ENCODE measurements at regions not wholly inside any gene's neighbourhood (a gene's known extent, or its start where the extent isn't known, plus 50 kb on each side); places are given as distances from the start of the nearest gene placed in this dataset.
"Not testable (repeated sequence)": the region's sequence is repeated elsewhere in the genome, so short reads cannot be mapped to it uniquely, and the experiment has no call there.

DNA sequence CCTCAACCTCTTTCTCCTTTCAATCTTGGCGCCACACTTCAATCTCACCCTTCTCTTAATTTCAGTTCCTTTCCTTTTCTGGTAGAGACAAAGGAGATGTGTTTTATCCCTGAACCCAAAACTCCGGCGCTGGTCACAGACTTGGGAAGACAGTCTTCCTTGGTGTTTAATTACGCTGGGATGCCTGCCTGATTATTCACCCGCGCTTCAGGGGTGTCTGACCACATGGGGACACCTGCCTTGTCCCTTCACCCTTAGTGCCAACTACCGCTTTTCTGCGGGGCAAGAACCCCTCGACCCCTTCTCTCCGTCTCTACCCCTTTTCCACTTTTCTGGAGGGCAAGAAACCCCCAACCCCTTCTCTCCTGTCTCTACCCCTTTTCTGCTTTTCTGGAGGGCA is 261.1 kb downstream of the SMARCA2 start:
- no peaks in the 10 kb centered on the region for H3K4me1 ChIP-seq (ENCODE audit: control insufficient read depth, insufficient read depth, low read length)
- H3K9me3 ChIP-seq (replicated peaks; ENCODE audit: control insufficient read depth, insufficient read depth, low read length), result no peaks in the 10 kb centered on the region; the same call in 2 of the 3 replicates
- TF ChIP-seq RFX5 (IDR thresholded peaks at IDR 0.05; ENCODE audit: low read depth, low read length) (no peak), CREB1 (IDR thresholded peaks at IDR 0.05; ENCODE audit: low read depth) (no peak), ZNF24 (IDR thresholded peaks at IDR 0.05) (no peak), BMI1 (IDR thresholded peaks at IDR 0.05; ENCODE audit: borderline replicate concordance) (no peak), CHD1 (IDR thresholded peaks at IDR 0.05; ENCODE audit: low read depth, low read length) (no peak), CEBPB (IDR thresholded peaks at IDR 0.05; ENCODE audit: borderline replicate concordance in 1 of 2, low read depth in 2 of 2, low read length in 2 of 2) (no peak)
- 62% methylated on average over 10 of the region's 10 CpGs for WGBS (ENCODE audit: insufficient coverage, insufficient replicate concordance, low lambda C conversion rate, missing lambda C conversion rate)
- ChIA-PET SMC1A (ENCODE audit: uncharacterized antibody, unreplicated experiment) (no interaction called here), RAD21 (ENCODE audit: unreplicated experiment) (no interaction called here), POLR2A (no interaction called here), CTCF (no interaction called here)
- no peak for DNase-seq (ENCODE audit: low read depth, low spot score)
- no peaks in the 10 kb centered on the region for H3K36me3 ChIP-seq (ENCODE audit: control insufficient read depth in 2 of 2, insufficient read depth in 2 of 2, low read length in 1 of 2)
- H4K20me1 ChIP-seq (ENCODE audit: control insufficient read depth, insufficient read depth), result no peaks in the 10 kb centered on the region
- H2AFZ ChIP-seq (ENCODE audit: control insufficient read depth, low read depth, low read length), result no peak overlapping the region
- no peaks in the 10 kb centered on the region for H3K79me2 ChIP-seq (ENCODE audit: control insufficient read depth, insufficient read depth, low read length)
- no peak overlapping the region for H3K27ac ChIP-seq (ENCODE audit: control insufficient read depth, insufficient read depth)
- FAIRE-seq, result no peak
- no peak for ATAC-seq
- H3K27me3 ChIP-seq (replicated peaks in 1 of 2; ENCODE audit: control insufficient read depth in 2 of 2, insufficient read depth in 2 of 2, low read length in 1 of 2), result no peaks in the 10 kb centered on the region; a peak in 1 of 4 replicates
- intact Hi-C loops (cut with micrococcal nuclease; ENCODE audit: unreplicated experiment) (loop anchor here (10.0 kb wide), 1 partner anchor 1539 kb away; no protein-coding TSS in a partner anchor), in situ Hi-C loops (cut with MboI) (loop anchor here (10.0 kb wide), 1 partner anchor 1539 kb away; no protein-coding TSS in a partner anchor)
- no TSS peak for BruUV-seq (replicated peaks)
- H3K9ac ChIP-seq (ENCODE audit: control insufficient read depth, insufficient read depth, low read length), result no peak overlapping the region
- no peak overlapping the region for H3K4me3 ChIP-seq
- H3K4me2 ChIP-seq (ENCODE audit: control insufficient read depth, insufficient read depth), result no peak overlapping the region

DNA sequence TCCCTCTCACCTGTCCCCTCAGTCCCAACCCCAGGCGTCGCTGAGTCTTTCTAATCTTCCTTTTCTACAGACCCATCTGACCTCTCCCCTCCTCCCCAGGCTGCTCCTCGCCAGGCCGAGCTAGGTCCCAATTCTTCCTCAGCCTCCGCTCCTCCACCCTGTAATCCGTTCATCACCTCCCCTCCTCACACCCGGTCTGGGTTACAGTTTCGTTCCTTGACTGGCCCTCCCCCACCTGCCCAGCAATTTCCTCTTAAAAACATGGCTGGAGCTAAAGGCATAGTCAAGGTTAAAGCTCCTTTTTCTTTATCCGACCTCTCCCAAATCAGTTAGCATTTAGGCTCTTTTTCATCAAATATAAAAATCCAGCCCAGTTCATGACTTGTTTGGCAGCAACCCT is 262.0 kb downstream of the SMARCA2 start:
- CTCF ChIA-PET; H3K27ac ChIP-seq (ENCODE audit: control insufficient read depth, insufficient read depth); H3K79me2 ChIP-seq (ENCODE audit: control insufficient read depth, insufficient read depth, low read length); H4K20me1 ChIP-seq (ENCODE audit: control insufficient read depth, insufficient read depth); H3K4me3 ChIP-seq; ATAC-seq; POLR2A ChIA-PET; H3K4me1 ChIP-seq (ENCODE audit: control insufficient read depth, insufficient read depth, low read length); H3K9ac ChIP-seq (ENCODE audit: control insufficient read depth, insufficient read depth, low read length); SMC1A ChIA-PET (ENCODE audit: uncharacterized antibody, unreplicated experiment); H3K4me2 ChIP-seq (ENCODE audit: control insufficient read depth, insufficient read depth); H3K36me3 ChIP-seq (ENCODE audit: control insufficient read depth in 2 of 2, insufficient read depth in 2 of 2, low read length in 1 of 2); DNase-seq (ENCODE audit: low read depth, low spot score); H2AFZ ChIP-seq (ENCODE audit: control insufficient read depth, low read depth, low read length); FAIRE-seq; RAD21 ChIA-PET (ENCODE audit: unreplicated experiment); BruUV-seq (replicated peaks); H3K27me3 ChIP-seq (replicated peaks in 1 of 2; ENCODE audit: control insufficient read depth in 2 of 2, insufficient read depth in 2 of 2, low read length in 1 of 2); H3K9me3 ChIP-seq (replicated peaks; ENCODE audit: control insufficient read depth, insufficient read depth, low read length): not testable (repeated sequence)
- intact Hi-C loops (cut with micrococcal nuclease; ENCODE audit: unreplicated experiment) (loop anchor here (10.0 kb wide), 1 partner anchor 1538 kb away; no protein-coding TSS in a partner anchor), in situ Hi-C loops (cut with MboI) (loop anchor here (10.0 kb wide), 1 partner anchor 1538 kb away; no protein-coding TSS in a partner anchor)
- WGBS (ENCODE audit: insufficient coverage, insufficient replicate concordance, low lambda C conversion rate, missing lambda C conversion rate), result 58% methylated on average over 9 of the region's 9 CpGs

DNA sequence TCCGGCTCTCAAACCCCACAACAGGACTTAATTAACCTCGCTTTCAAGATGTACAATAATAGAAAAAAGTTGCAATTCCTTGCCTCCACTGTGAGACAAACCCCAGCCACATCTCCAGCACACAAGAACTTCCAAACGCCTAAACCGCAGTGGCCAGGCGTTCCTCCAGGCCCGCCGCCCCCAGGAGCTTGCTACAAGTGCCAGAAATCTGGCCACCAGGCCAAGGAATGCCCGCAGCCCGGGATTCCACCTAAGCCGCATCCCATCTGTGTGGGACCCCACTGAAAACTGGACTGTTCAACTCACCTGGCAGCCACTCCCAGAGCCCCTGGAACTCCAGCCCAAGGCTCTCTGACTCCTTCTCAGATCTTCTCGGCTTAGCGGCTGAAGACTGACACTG is 262.5 kb downstream of the SMARCA2 start:
- H3K4me1 ChIP-seq (ENCODE audit: control insufficient read depth, insufficient read depth, low read length); H3K36me3 ChIP-seq (ENCODE audit: control insufficient read depth in 2 of 2, insufficient read depth in 2 of 2, low read length in 1 of 2); POLR2A ChIA-PET; BruUV-seq (replicated peaks); H2AFZ ChIP-seq (ENCODE audit: control insufficient read depth, low read depth, low read length); RAD21 ChIA-PET (ENCODE audit: unreplicated experiment); H3K4me2 ChIP-seq (ENCODE audit: control insufficient read depth, insufficient read depth); H4K20me1 ChIP-seq (ENCODE audit: control insufficient read depth, insufficient read depth); H3K27ac ChIP-seq (ENCODE audit: control insufficient read depth, insufficient read depth); CTCF ChIA-PET; SMC1A ChIA-PET (ENCODE audit: uncharacterized antibody, unreplicated experiment); DNase-seq (ENCODE audit: low read depth, low spot score); H3K9me3 ChIP-seq (replicated peaks; ENCODE audit: control insufficient read depth, insufficient read depth, low read length); H3K4me3 ChIP-seq; H3K27me3 ChIP-seq (replicated peaks in 1 of 2; ENCODE audit: control insufficient read depth in 2 of 2, insufficient read depth in 2 of 2, low read length in 1 of 2); FAIRE-seq; H3K79me2 ChIP-seq (ENCODE audit: control insufficient read depth, insufficient read depth, low read length); H3K9ac ChIP-seq (ENCODE audit: control insufficient read depth, insufficient read depth, low read length); ATAC-seq: not testable (repeated sequence)
- intact Hi-C loops (cut with micrococcal nuclease; ENCODE audit: unreplicated experiment) (loop anchor here (10.0 kb wide), 1 partner anchor 1537 kb away; no protein-coding TSS in a partner anchor), in situ Hi-C loops (cut with MboI) (loop anchor here (10.0 kb wide), 1 partner anchor 1537 kb away; no protein-coding TSS in a partner anchor)
- WGBS (ENCODE audit: insufficient coverage, insufficient replicate concordance, low lambda C conversion rate, missing lambda C conversion rate), result 29% methylated on average over 12 of the region's 12 CpGs
